ENCODE measurements at regions not wholly inside any gene's neighbourhood (a gene's known extent, or its start where the extent isn't known, plus 50 kb on each side); places are given as distances from the start of the nearest gene placed in this dataset.

GRCh38 chr15:34664418-34664817 lies 81.0 kb upstream of the GOLGA8B start:
- Histone ChIP-seq H3K9me3 (no peaks in the 10 kb centered on the region), H3K4me3 (no peak overlapping the region), H3K27ac (no peak overlapping the region), H3K27me3 (no peaks in the 10 kb centered on the region), H3K36me3 (no peaks in the 10 kb centered on the region), H3K4me1 (no peaks in the 10 kb centered on the region)
- no peak for TF ChIP-seq CTCF (IDR thresholded peaks at IDR 0.05)
- DNase-seq (ENCODE audit: low spot score) = no peak

- no peak for DNase-seq (ENCODE audit: low spot score)
- Histone ChIP-seq H3K27ac (no peak overlapping the region), H3K4me3 (no peak overlapping the region), H3K9me3 (no peaks in the 10 kb centered on the region), H3K4me1 (no peaks in the 10 kb centered on the region), H3K36me3 (no peaks in the 10 kb centered on the region), H3K27me3 (no peaks in the 10 kb centered on the region)
- no peak for TF ChIP-seq CTCF (IDR thresholded peaks at IDR 0.05)
These were observed 79.7 kb upstream of the GOLGA8B start for GRCh38 chr15:34663101-34663500.

GRCh38 chr15:34659056-34659455 lies 75.6 kb upstream of the GOLGA8B start:
- Histone ChIP-seq H3K27me3 (no peaks in the 10 kb centered on the region), H3K27ac (no peak overlapping the region), H3K4me3 (no peak overlapping the region), H3K36me3 (no peaks in the 10 kb centered on the region), H3K9me3 (no peaks in the 10 kb centered on the region), H3K4me1 (no peaks in the 10 kb centered on the region)
- TF ChIP-seq CTCF (IDR thresholded peaks at IDR 0.05) = no peak
- DNase-seq (ENCODE audit: low spot score) = no peak

GRCh38 chr15:34657469-34658127 lies 74.1 kb upstream of the GOLGA8B start:
- no peaks in the 10 kb centered on the region for H3K27me3 ChIP-seq
- H3K36me3 ChIP-seq = no peaks in the 10 kb centered on the region
- H3K27ac ChIP-seq = no peak overlapping the region
- DNase-seq (ENCODE audit: low spot score) = no peak
- H3K4me3 ChIP-seq = no peak overlapping the region
- no peaks in the 10 kb centered on the region for H3K4me1 ChIP-seq
- no peaks in the 10 kb centered on the region for H3K9me3 ChIP-seq
- TF ChIP-seq CTCF (IDR thresholded peaks at IDR 0.05) = no peak

- no peak for TF ChIP-seq CTCF (IDR thresholded peaks at IDR 0.05)
- H3K27ac ChIP-seq = no peak overlapping the region
- no peak overlapping the region for H3K4me3 ChIP-seq
- H3K36me3 ChIP-seq = no peaks in the 10 kb centered on the region
- no peaks in the 10 kb centered on the region for H3K4me1 ChIP-seq
- H3K27me3 ChIP-seq = no peaks in the 10 kb centered on the region
- no peaks in the 10 kb centered on the region for H3K9me3 ChIP-seq
- no peak for DNase-seq (ENCODE audit: low spot score)
These were observed 72.8 kb upstream of the GOLGA8B start for GRCh38 chr15:34656005-34656796.
